Liver (tissue), 3 donors: ENCODE measurements at regions not wholly inside any gene's neighbourhood (a gene's known extent, or its start where the extent isn't known, plus 50 kb on each side); places are given as distances from the start of the nearest gene placed in this dataset.

Experiments
- FOXA1 ChIP-seq: IDR thresholded peaks from 2 replicates; pipeline ENCODE4 v1.6.1; 2016; ENCODE audit warnings: antibody characterized with exemption
- HNF4A ChIP-seq, 2 donors: conservative IDR thresholded peaks; 2 replicates each; pipeline ENCODE4 v1.6.1; 2016; ENCODE audit warnings: antibody characterized with exemption in 2 of 2, mild to moderate bottlenecking in 2 of 2
- HNF4G ChIP-seq: IDR thresholded peaks from 2 replicates; pipeline ENCODE4 v1.6.1; 2016; ENCODE audit warnings: antibody characterized with exemption
- JUND ChIP-seq, 2 donors: IDR thresholded peaks; 2 replicates each; pipeline ENCODE4 v1.6.1; 2016; ENCODE audit warnings: antibody characterized with exemption in 2 of 2
- RAD21 ChIP-seq, 2 donors: IDR thresholded peaks; 2 replicates each; pipeline ENCODE4 v1.6.1; 2016; ENCODE audit warnings: antibody characterized with exemption in 2 of 2, mild to moderate bottlenecking in 2 of 2
- RXRA ChIP-seq, 2 donors: IDR thresholded peaks; 2 replicates each; pipeline ENCODE4 v1.6.1; 2017 to 2018; ENCODE audit warnings: antibody characterized with exemption in 2 of 2, mild to moderate bottlenecking in 1 of 2
- SP1 ChIP-seq: IDR thresholded peaks from 2 replicates; pipeline ENCODE4 v1.6.1; 2018; ENCODE audit warnings: antibody characterized with exemption, mild to moderate bottlenecking
- TAF1 ChIP-seq: conservative IDR thresholded peaks from 2 replicates; pipeline ENCODE4 v1.6.1; 2016; ENCODE audit warnings: antibody characterized with exemption, mild to moderate bottlenecking
- YY1 ChIP-seq: IDR thresholded peaks from 2 replicates; pipeline ENCODE4 v1.6.1; 2016; ENCODE audit warnings: antibody characterized with exemption, mild to moderate bottlenecking
- ZBTB33 ChIP-seq: IDR thresholded peaks from 2 replicates; pipeline ENCODE4 v1.6.1; 2016; ENCODE audit warnings: antibody characterized with exemption
- TF ChIP-seq, protein P1 (sequence below): fragments of 150-350 bp; IDR thresholded peaks from 2 replicates; pipeline ENCODE4 v1.5.1; 2017; ENCODE audit warnings: improper control_type of control experiment, low read depth, low read length; ENCODE audit not compliant: missing input control
- TF ChIP-seq, protein P2 (sequence below): IDR thresholded peaks from 2 replicates; pipeline ENCODE4 v1.6.1; 2016; ENCODE audit warnings: antibody characterized with exemption
- TF ChIP-seq, protein P3 (sequence below): IDR thresholded peaks from 2 replicates; pipeline ENCODE4 v1.6.1; 2016; ENCODE audit warnings: antibody characterized with exemption, mild to moderate bottlenecking
- donor health status: healthy.
- donor health status: healthy.

DNA sequence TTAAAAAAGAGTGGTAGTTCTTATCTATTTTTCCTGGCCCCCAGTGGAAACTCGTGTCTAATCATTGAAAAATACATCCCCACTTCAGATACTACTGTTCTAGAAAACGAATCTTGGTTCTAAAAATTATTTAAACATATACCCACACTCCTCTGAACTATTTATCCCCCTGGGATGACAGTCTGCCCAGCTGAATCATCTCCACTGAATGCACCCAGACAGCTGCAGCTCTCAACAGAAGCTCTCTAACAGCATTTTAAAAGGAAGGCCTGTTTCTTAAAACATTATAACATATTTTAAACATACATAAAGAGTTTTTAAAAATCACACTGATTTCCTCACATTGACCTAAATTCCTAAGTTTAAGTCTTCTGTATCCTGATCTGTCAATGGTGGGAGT is 544.6 kb upstream of the PHF14 start:
- TF ChIP-seq, protein P1, sequence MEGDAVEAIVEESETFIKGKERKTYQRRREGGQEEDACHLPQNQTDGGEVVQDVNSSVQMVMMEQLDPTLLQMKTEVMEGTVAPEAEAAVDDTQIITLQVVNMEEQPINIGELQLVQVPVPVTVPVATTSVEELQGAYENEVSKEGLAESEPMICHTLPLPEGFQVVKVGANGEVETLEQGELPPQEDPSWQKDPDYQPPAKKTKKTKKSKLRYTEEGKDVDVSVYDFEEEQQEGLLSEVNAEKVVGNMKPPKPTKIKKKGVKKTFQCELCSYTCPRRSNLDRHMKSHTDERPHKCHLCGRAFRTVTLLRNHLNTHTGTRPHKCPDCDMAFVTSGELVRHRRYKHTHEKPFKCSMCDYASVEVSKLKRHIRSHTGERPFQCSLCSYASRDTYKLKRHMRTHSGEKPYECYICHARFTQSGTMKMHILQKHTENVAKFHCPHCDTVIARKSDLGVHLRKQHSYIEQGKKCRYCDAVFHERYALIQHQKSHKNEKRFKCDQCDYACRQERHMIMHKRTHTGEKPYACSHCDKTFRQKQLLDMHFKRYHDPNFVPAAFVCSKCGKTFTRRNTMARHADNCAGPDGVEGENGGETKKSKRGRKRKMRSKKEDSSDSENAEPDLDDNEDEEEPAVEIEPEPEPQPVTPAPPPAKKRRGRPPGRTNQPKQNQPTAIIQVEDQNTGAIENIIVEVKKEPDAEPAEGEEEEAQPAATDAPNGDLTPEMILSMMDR, result no peak
- no peak for TF ChIP-seq RAD21 (IDR thresholded peaks at IDR 0.05)
- TF ChIP-seq SP1, result no peak
- TF ChIP-seq JUND (IDR thresholded peaks at IDR 0.05), result no peak
- no peak for TF ChIP-seq YY1
- TF ChIP-seq, protein P2, sequence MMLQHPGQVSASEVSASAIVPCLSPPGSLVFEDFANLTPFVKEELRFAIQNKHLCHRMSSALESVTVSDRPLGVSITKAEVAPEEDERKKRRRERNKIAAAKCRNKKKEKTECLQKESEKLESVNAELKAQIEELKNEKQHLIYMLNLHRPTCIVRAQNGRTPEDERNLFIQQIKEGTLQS, result no peak
- no peak for TF ChIP-seq ZBTB33
- TF ChIP-seq HNF4A (conservative IDR thresholded peaks at IDR 0.05), result no peak
- TF ChIP-seq TAF1, result no peak
- TF ChIP-seq, protein P3, sequence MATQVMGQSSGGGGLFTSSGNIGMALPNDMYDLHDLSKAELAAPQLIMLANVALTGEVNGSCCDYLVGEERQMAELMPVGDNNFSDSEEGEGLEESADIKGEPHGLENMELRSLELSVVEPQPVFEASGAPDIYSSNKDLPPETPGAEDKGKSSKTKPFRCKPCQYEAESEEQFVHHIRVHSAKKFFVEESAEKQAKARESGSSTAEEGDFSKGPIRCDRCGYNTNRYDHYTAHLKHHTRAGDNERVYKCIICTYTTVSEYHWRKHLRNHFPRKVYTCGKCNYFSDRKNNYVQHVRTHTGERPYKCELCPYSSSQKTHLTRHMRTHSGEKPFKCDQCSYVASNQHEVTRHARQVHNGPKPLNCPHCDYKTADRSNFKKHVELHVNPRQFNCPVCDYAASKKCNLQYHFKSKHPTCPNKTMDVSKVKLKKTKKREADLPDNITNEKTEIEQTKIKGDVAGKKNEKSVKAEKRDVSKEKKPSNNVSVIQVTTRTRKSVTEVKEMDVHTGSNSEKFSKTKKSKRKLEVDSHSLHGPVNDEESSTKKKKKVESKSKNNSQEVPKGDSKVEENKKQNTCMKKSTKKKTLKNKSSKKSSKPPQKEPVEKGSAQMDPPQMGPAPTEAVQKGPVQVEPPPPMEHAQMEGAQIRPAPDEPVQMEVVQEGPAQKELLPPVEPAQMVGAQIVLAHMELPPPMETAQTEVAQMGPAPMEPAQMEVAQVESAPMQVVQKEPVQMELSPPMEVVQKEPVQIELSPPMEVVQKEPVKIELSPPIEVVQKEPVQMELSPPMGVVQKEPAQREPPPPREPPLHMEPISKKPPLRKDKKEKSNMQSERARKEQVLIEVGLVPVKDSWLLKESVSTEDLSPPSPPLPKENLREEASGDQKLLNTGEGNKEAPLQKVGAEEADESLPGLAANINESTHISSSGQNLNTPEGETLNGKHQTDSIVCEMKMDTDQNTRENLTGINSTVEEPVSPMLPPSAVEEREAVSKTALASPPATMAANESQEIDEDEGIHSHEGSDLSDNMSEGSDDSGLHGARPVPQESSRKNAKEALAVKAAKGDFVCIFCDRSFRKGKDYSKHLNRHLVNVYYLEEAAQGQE, result no peak
- no peak for TF ChIP-seq FOXA1
- TF ChIP-seq HNF4G, result no peak
- TF ChIP-seq RXRA (IDR thresholded peaks at IDR 0.05), result no peak
